ENCODE measurements at regions not wholly inside any gene's neighbourhood (a gene's known extent, or its start where the extent isn't known, plus 50 kb on each side); places are given as distances from the start of the nearest gene placed in this dataset.

DNA sequence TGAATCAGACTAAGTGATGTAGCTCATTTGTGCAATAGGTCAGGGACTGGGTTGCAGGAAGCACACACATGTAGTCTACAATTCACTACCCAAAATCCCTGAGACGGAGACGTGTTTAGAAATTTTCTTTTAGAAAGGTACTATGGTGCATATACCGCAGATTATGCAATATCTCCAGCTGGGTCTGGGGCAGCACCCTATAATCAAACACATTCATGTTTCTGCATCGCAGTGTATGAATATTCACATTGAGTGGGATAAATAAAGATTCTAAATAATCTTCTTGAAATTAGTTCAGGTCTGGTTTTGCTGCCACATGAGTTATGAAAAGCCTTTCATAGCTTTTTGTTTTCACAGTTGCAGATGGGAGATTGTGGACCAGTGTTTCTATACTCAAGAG is 395.7 kb upstream of the FANCL start:
- Histone ChIP-seq H3K9me3 (ENCODE audit: control insufficient read depth, low read depth, low read length) (no peaks in the 10 kb centered on the region), H3K36me3 (ENCODE audit: control insufficient read depth, low read depth, low read length) (no peaks in the 10 kb centered on the region), H3K4me1 (ENCODE audit: control insufficient read depth, low read depth, low read length) (peaks cover 42% of the 10 kb centered on the region), H3K27ac (ENCODE audit: low read length) (no peak overlapping the region), H3K4me3 (ENCODE audit: low read length) (no peak overlapping the region), H3K27me3 (ENCODE audit: control insufficient read depth, insufficient read depth, low read length) (no peaks in the 10 kb centered on the region), H3K9ac (ENCODE audit: low read length) (no peak overlapping the region)

DNA sequence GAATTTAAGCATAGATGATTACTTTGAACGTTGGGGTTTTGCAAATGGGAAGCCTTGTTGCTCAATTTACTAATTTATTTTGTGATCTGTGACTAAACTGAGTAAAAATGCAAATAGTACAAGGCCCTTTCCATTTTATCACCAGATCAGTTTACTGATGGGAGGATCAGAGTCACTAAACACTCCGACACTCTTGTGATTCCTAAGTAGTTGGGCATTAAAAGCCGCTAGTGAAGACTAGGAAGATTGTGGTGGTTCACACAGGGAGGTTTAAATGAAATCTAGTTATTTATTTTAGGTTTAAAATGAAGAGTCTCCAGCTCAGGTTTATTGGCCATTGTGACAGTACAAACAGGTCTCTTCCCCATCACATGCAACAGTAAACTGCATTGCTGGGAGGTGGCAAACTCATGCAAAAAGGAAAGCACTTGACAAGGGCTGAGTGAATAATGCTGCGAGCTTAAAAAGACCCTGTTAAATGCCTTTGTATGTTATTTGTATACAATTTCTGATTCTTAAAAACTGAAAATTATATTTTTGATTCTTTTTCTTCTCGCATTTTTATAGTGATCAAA is 394.8 kb upstream of the FANCL start:
- no peak overlapping the region for H3K9ac ChIP-seq (ENCODE audit: low read length)
- H3K27ac ChIP-seq (ENCODE audit: low read length): no peak overlapping the region
- H3K4me3 ChIP-seq (ENCODE audit: low read length): no peak overlapping the region
- no peaks in the 10 kb centered on the region for H3K9me3 ChIP-seq (ENCODE audit: control insufficient read depth, low read depth, low read length)
- no peaks in the 10 kb centered on the region for H3K36me3 ChIP-seq (ENCODE audit: control insufficient read depth, low read depth, low read length)
- no peaks in the 10 kb centered on the region for H3K27me3 ChIP-seq (ENCODE audit: control insufficient read depth, insufficient read depth, low read length)
- peaks cover 39% of the 10 kb centered on the region for H3K4me1 ChIP-seq (ENCODE audit: control insufficient read depth, low read depth, low read length)

GRCh38 chr2:58634653-58635370 is 393.7 kb upstream of the FANCL start:
- no peaks in the 10 kb centered on the region for H3K9me3 ChIP-seq (ENCODE audit: control insufficient read depth, low read depth, low read length)
- H3K27ac ChIP-seq (ENCODE audit: low read length): peak overlapping the region; percentile 39
- no peaks in the 10 kb centered on the region for H3K36me3 ChIP-seq (ENCODE audit: control insufficient read depth, low read depth, low read length)
- peak overlapping the region; percentile 17 for H3K4me3 ChIP-seq (ENCODE audit: low read length)
- H3K9ac ChIP-seq (ENCODE audit: low read length): no peak overlapping the region
- peaks cover 38% of the 10 kb centered on the region for H3K4me1 ChIP-seq (ENCODE audit: control insufficient read depth, low read depth, low read length)
- H3K27me3 ChIP-seq (ENCODE audit: control insufficient read depth, insufficient read depth, low read length): no peaks in the 10 kb centered on the region

DNA sequence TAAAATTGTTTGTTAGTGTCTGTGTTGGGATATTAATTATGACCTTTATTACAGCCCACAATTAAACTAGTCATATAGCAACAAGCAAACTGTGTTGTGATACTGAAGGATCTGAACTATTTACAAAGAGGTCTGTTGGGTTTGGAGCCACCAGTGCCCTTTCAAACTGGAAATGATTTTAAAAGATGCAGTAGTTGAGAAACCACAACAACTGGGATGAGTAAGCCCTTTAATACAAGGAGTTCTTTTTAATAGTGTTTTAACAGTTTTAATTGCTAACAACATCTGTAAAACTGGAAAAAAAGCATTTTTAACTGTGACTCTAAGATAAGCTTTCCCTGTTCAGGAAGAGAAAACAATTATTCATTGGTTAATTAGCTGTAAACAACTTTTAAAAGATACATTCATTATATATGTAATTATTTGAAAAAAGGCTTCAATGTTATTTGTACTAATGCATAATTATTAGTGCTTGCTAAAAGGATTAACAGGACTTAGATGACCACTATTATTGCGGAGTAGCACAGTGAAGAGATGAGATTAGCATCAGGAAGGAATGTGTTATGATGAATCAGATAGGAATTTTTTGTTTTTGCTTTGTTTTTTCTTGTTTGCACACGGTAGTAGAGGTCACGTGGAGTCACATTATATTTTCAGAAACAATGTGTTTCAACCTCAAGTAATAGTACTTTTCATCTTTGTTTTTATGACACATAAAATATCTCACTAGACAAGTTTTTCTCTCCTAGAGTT is 392.7 kb upstream of the FANCL start:
- no peak overlapping the region for H3K27ac ChIP-seq (ENCODE audit: low read length)
- no peaks in the 10 kb centered on the region for H3K36me3 ChIP-seq (ENCODE audit: control insufficient read depth, low read depth, low read length)
- H3K4me3 ChIP-seq (ENCODE audit: low read length): no peak overlapping the region
- no peaks in the 10 kb centered on the region for H3K27me3 ChIP-seq (ENCODE audit: control insufficient read depth, insufficient read depth, low read length)
- H3K9ac ChIP-seq (ENCODE audit: low read length): no peak overlapping the region
- peaks cover 34% of the 10 kb centered on the region for H3K4me1 ChIP-seq (ENCODE audit: control insufficient read depth, low read depth, low read length)
- no peaks in the 10 kb centered on the region for H3K9me3 ChIP-seq (ENCODE audit: control insufficient read depth, low read depth, low read length)

DNA sequence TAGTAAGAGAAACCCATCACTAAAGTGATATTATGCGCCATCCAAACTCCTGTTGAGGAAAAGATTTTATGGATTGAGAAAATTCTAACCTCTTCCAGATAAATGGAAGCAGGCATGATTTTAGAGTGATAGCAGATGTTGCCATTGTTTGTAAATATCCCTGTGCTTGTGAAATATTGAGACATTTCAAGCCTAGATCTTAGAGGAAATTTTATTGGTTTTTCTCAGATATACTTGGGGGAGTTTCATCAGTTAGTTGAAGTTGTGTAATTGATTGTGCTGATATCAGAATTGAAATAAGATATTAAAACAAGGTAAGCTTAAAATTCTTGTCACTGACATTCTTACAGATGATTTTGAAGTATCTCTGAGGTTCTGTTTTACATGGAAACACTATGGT is 390.9 kb upstream of the FANCL start:
- Histone ChIP-seq H3K27ac (ENCODE audit: low read length) (no peak overlapping the region), H3K27me3 (ENCODE audit: control insufficient read depth, insufficient read depth, low read length) (no peaks in the 10 kb centered on the region), H3K9me3 (ENCODE audit: control insufficient read depth, low read depth, low read length) (no peaks in the 10 kb centered on the region), H3K4me3 (ENCODE audit: low read length) (no peak overlapping the region), H3K9ac (ENCODE audit: low read length) (no peak overlapping the region), H3K36me3 (ENCODE audit: control insufficient read depth, low read depth, low read length) (no peaks in the 10 kb centered on the region), H3K4me1 (ENCODE audit: control insufficient read depth, low read depth, low read length) (peaks cover 27% of the 10 kb centered on the region)

- no peaks in the 10 kb centered on the region for H3K36me3 ChIP-seq (ENCODE audit: control insufficient read depth, low read depth, low read length)
- H3K9me3 ChIP-seq (ENCODE audit: control insufficient read depth, low read depth, low read length): no peaks in the 10 kb centered on the region
- no peak overlapping the region for H3K9ac ChIP-seq (ENCODE audit: low read length)
- no peak overlapping the region for H3K4me3 ChIP-seq (ENCODE audit: low read length)
- peaks cover 13% of the 10 kb centered on the region for H3K4me1 ChIP-seq (ENCODE audit: control insufficient read depth, low read depth, low read length)
- H3K27ac ChIP-seq (ENCODE audit: low read length): no peak overlapping the region
- H3K27me3 ChIP-seq (ENCODE audit: control insufficient read depth, insufficient read depth, low read length): no peaks in the 10 kb centered on the region
Observed at GRCh38 chr2:58629545-58630119, 388.5 kb upstream of the FANCL start.

GRCh38 chr2:58620896-58621295 is 379.8 kb upstream of the FANCL start:
- no peak overlapping the region for H3K9ac ChIP-seq (ENCODE audit: low read length)
- H3K4me3 ChIP-seq (ENCODE audit: low read length): no peak overlapping the region
- H3K36me3 ChIP-seq (ENCODE audit: control insufficient read depth, low read depth, low read length): no peaks in the 10 kb centered on the region
- H3K9me3 ChIP-seq (ENCODE audit: control insufficient read depth, low read depth, low read length): no peaks in the 10 kb centered on the region
- H3K4me1 ChIP-seq (ENCODE audit: control insufficient read depth, low read depth, low read length): no peaks in the 10 kb centered on the region
- H3K27ac ChIP-seq (ENCODE audit: low read length): no peak overlapping the region
- H3K27me3 ChIP-seq (ENCODE audit: control insufficient read depth, insufficient read depth, low read length): no peaks in the 10 kb centered on the region

- Histone ChIP-seq H3K4me3 (ENCODE audit: low read length) (no peak overlapping the region), H3K27ac (ENCODE audit: low read length) (no peak overlapping the region), H3K9me3 (ENCODE audit: control insufficient read depth, low read depth, low read length) (no peaks in the 10 kb centered on the region), H3K4me1 (ENCODE audit: control insufficient read depth, low read depth, low read length) (no peaks in the 10 kb centered on the region), H3K9ac (ENCODE audit: low read length) (no peak overlapping the region), H3K36me3 (ENCODE audit: control insufficient read depth, low read depth, low read length) (no peaks in the 10 kb centered on the region), H3K27me3 (ENCODE audit: control insufficient read depth, insufficient read depth, low read length) (no peaks in the 10 kb centered on the region)
Observed at GRCh38 chr2:58620093-58620492, 379.0 kb upstream of the FANCL start.

GRCh38 chr2:58616961-58617360 is 375.8 kb upstream of the FANCL start:
- Histone ChIP-seq H3K36me3 (ENCODE audit: control insufficient read depth, low read depth, low read length) (no peaks in the 10 kb centered on the region), H3K4me1 (ENCODE audit: control insufficient read depth, low read depth, low read length) (no peaks in the 10 kb centered on the region), H3K4me3 (ENCODE audit: low read length) (no peak overlapping the region), H3K9me3 (ENCODE audit: control insufficient read depth, low read depth, low read length) (no peaks in the 10 kb centered on the region), H3K27ac (ENCODE audit: low read length) (no peak overlapping the region), H3K9ac (ENCODE audit: low read length) (no peak overlapping the region), H3K27me3 (ENCODE audit: control insufficient read depth, insufficient read depth, low read length) (no peaks in the 10 kb centered on the region)

DNA sequence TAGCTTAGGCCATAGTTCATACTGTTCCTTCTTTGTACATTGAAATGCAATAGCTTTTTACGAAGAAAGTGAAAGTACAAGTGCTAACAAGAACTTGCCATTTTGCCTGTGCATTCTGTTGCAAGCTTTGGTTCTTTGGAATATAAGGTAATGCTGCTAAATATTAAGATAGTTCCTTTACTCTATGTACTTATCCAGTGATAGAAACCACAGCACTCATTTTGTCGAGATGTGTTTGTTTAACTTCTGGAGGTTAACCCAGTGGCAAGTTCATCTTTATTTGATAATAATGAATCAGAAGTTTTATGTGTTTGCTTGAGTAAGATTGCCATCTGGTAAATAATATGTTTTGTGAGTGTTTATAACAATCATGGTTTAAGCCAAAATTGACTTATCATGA is 373.1 kb upstream of the FANCL start:
- no peaks in the 10 kb centered on the region for H3K9me3 ChIP-seq (ENCODE audit: control insufficient read depth, low read depth, low read length)
- no peak overlapping the region for H3K4me3 ChIP-seq (ENCODE audit: low read length)
- H3K36me3 ChIP-seq (ENCODE audit: control insufficient read depth, low read depth, low read length): no peaks in the 10 kb centered on the region
- H3K9ac ChIP-seq (ENCODE audit: low read length): no peak overlapping the region
- H3K27ac ChIP-seq (ENCODE audit: low read length): no peak overlapping the region
- H3K27me3 ChIP-seq (ENCODE audit: control insufficient read depth, insufficient read depth, low read length): no peaks in the 10 kb centered on the region
- no peaks in the 10 kb centered on the region for H3K4me1 ChIP-seq (ENCODE audit: control insufficient read depth, low read depth, low read length)

DNA sequence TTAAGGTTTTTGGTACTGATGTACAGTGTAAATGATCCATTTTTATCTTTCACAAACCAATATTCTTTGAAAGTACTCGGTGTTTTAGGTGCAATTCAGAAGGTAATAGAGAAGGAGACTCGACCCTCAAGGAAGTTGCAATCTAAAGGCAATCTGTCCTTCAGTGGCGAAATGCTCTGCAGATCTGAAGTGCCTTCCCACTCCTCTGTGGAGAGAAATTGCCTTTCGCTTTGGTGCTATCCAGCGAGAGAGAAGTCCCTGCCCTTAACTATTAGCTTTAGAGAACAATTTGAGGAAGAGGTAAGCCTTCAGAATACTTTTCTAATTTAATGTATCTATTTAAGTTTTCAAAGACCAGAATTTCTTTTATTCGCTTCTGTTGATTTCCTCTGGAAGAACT is 371.8 kb upstream of the FANCL start:
- Histone ChIP-seq H3K9me3 (ENCODE audit: control insufficient read depth, low read depth, low read length) (no peaks in the 10 kb centered on the region), H3K27ac (ENCODE audit: low read length) (no peak overlapping the region), H3K36me3 (ENCODE audit: control insufficient read depth, low read depth, low read length) (no peaks in the 10 kb centered on the region), H3K27me3 (ENCODE audit: control insufficient read depth, insufficient read depth, low read length) (no peaks in the 10 kb centered on the region), H3K9ac (ENCODE audit: low read length) (no peak overlapping the region), H3K4me3 (ENCODE audit: low read length) (no peak overlapping the region), H3K4me1 (ENCODE audit: control insufficient read depth, low read depth, low read length) (no peaks in the 10 kb centered on the region)

Measured in iPS-18a (cell line).